Esophagus squamous epithelium (tissue), 4 donors: ENCODE measurements at regions not wholly inside any gene's neighbourhood (a gene's known extent, or its start where the extent isn't known, plus 50 kb on each side); places are given as distances from the start of the nearest gene placed in this dataset.

ENCODE experiments used
- POLR2A ChIP-seq, 4 donors: fragments of 450-650 bp; IDR thresholded peaks; one replicate each; pipeline ENCODE4 v1.6.1; 2017; ENCODE audit warnings: antibody characterized with exemption in 4 of 4, mild to moderate bottlenecking in 4 of 4, moderate library complexity in 3 of 4
- TF ChIP-seq, protein P1 (sequence below), 6 experiments: fragments of 450-650 bp in 4 of 6; fragments of 200-600 bp in 2 of 6; sonication (generic) in 2 of 6; IDR thresholded peaks; one replicate each; pipeline ENCODE4 v1.5.1; 2016 to 2019; ENCODE audit warnings: antibody characterized with exemption in 6 of 6, mild to moderate bottlenecking in 4 of 6, moderate library complexity in 4 of 6

DNA sequence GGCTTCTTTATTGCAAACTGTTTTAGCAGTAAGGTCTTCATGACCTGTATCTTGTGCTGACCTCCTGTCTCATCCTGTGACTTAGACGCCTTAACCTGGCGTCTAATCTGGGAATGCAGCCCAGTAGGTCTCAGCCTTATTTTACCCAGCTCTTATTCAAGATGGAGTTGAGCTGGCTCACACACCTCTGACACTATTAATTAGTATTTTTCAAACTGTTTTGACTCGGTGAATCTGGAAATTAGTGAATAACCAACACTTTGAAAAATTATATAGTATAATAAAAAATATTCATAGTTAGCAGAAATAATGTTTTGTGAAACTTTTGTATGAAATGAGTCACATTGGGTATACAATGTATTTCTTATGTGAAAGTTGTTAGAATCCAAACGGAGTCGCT is 189.4 kb downstream of the PDGFRA start:
- TF ChIP-seq, protein P1, sequence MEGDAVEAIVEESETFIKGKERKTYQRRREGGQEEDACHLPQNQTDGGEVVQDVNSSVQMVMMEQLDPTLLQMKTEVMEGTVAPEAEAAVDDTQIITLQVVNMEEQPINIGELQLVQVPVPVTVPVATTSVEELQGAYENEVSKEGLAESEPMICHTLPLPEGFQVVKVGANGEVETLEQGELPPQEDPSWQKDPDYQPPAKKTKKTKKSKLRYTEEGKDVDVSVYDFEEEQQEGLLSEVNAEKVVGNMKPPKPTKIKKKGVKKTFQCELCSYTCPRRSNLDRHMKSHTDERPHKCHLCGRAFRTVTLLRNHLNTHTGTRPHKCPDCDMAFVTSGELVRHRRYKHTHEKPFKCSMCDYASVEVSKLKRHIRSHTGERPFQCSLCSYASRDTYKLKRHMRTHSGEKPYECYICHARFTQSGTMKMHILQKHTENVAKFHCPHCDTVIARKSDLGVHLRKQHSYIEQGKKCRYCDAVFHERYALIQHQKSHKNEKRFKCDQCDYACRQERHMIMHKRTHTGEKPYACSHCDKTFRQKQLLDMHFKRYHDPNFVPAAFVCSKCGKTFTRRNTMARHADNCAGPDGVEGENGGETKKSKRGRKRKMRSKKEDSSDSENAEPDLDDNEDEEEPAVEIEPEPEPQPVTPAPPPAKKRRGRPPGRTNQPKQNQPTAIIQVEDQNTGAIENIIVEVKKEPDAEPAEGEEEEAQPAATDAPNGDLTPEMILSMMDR (IDR thresholded peaks at IDR 0.05): no peak
- no peak for TF ChIP-seq POLR2A (IDR thresholded peaks at IDR 0.05)
